22Rv1 (cell line): ENCODE measurements at regions not wholly inside any gene's neighbourhood (a gene's known extent, or its start where the extent isn't known, plus 50 kb on each side); places are given as distances from the start of the nearest gene placed in this dataset.

Experiments
- H3K27ac ChIP-seq: fragments of 450-650 bp; 2 replicates; pipeline ENCODE4 v1.5.1; 2017
- CTCF ChIP-seq: fragments of 450-650 bp; IDR thresholded peaks from 2 replicates; pipeline ENCODE4 v1.5.1; 2017; ENCODE audit warnings: mild to moderate bottlenecking
- ZFX ChIP-seq: fragments of 450-650 bp; IDR thresholded peaks from 2 replicates; pipeline ENCODE4 v1.6.1; 2017; ENCODE audit warnings: antibody characterized with exemption, borderline replicate concordance

DNA sequence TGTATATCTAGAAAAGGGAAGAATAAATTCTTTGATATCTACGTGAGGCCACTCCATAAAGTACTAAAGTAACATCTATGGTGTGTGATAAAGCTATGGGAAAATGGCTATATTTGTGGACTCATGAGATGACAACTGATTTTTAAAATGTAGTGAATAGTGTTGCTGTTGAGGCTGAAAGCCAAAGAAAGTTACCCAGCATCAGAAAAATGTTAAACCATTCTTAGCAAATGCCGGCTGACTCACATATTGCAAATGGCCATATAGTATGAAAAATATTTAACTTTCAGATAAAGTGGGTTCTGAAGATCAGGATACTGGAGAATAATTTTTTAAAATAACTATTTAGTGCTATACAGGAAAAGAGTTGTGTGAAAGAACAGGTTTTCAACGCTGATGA, 129.9 kb upstream of the GRIK2 start:
- no peak overlapping the region for H3K27ac ChIP-seq
- TF ChIP-seq CTCF = no peak
- no peak for TF ChIP-seq ZFX

DNA sequence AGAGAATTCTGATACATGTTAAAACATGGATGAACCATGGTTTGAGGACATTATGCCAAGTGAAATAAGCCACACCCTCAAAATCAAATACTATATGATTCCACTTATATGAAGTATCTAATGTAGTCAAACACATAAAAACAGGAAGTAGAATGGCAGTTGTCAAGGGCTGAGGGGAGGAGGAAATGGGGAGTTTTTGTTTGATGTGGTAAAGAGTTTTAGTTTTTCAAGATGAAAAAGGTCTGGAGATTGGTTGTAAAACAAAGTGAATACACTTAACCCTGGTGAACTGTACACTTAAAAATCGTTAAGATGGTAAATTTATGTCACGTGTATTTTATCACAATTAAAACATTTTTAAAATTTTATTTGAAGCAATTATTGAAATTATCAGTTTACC, 127.4 kb upstream of the GRIK2 start:
- TF ChIP-seq CTCF (no peak), ZFX (no peak)
- H3K27ac ChIP-seq = no peak overlapping the region

- no peak overlapping the region for H3K27ac ChIP-seq
- no peak for TF ChIP-seq CTCF
- TF ChIP-seq ZFX = no peak
Measured at GRCh38 chr6:101268541-101268940, 125.0 kb upstream of the GRIK2 start.

DNA sequence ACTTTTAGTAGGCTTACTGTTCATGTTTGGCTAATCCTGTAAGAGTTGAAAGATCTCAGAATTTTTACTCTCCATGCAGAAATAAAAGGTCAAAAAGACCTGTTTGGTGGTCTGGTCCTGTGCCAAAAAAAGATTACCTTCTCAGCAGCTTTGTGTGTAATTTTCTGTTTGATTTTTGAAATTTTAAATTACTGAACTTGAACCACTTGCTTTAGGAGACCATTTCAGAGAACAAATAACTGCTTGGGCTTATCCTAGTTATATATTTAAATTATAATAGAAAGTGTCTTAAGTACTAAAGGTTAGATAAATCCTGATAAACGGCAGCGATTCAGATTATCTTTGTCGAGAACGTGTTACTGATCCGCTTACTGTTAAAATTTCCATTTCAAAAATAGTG, 118.3 kb upstream of the GRIK2 start:
- no peak for TF ChIP-seq CTCF
- TF ChIP-seq ZFX = no peak
- no peak overlapping the region for H3K27ac ChIP-seq

GRCh38 chr6:101276066-101276465, 117.4 kb upstream of the GRIK2 start:
- TF ChIP-seq CTCF = no peak
- TF ChIP-seq ZFX = no peak
- H3K27ac ChIP-seq = no peak overlapping the region

GRCh38 chr6:101279410-101279809, 114.1 kb upstream of the GRIK2 start:
- H3K27ac ChIP-seq = no peak overlapping the region
- TF ChIP-seq ZFX = no peak
- TF ChIP-seq CTCF = no peak

GRCh38 chr6:101281266-101281665, 112.2 kb upstream of the GRIK2 start:
- no peak for TF ChIP-seq ZFX
- no peak for TF ChIP-seq CTCF
- no peak overlapping the region for H3K27ac ChIP-seq
